ENCODE measurements at regions not wholly inside any gene's neighbourhood (a gene's known extent, or its start where the extent isn't known, plus 50 kb on each side); places are given as distances from the start of the nearest gene placed in this dataset.
"Not testable (repeated sequence)": the region's sequence is repeated elsewhere in the genome, so short reads cannot be mapped to it uniquely, and the experiment has no call there.

- DNase-seq = not testable (repeated sequence)
These were observed 155.3 kb downstream of the TMEM121 start for GRCh38 chr14:105681606-105682185.

DNA sequence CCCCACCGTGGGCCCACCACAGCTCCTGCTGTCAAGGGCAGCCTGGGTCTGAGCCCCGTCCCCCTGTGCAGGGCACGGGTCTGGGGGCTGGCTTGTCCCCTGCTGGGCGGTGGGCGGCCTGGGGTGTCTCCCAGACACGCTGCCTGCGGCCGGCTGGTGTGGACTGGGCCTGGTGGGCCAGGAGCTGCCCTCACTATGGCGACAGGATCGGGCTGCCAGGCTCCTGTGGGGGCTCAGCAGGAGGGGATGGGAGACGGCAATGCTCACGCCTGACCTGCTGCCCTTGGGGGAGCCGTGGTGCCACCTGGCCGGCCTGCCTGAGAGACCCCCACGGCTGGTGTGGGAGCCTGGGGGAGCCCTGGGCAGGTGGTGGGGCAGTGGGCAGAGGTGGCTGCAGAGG is 156.1 kb downstream of the TMEM121 start:
- DNase-seq = not testable (repeated sequence)

DNA sequence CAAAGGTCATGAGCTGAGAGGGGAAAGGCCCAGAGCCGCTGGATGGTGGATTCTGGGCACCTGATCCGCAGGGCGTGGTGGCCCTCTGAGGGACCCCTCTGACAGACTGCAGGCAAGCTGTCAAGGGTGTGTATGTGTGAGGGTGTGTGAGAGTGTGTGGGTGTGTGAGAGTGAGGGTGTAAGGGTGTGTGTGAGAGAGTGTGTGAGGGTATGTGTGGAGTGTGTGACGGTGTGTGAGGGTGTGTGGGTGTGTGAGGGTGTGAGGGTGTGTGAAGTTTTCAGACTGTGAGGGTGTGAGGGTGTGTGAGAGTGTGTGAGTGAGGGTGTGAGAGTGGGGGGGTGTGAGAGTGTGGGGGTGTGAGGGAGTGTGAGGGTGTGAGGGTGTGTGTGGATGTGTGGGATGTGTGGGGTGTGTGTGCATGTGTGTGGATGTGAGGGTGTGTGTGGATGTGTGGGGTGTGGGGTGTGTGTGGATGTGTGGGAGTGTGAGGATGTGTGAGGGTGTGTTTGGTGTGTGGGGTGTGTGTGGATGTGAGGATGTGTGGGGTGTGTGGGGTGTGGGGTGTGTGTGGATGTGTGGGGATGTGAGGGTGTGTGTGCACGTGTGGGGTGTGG is 156.7 kb downstream of the TMEM121 start:
- DNase-seq = no peak

- not testable (repeated sequence) for DNase-seq
These were observed 157.7 kb downstream of the TMEM121 start for GRCh38 chr14:105684056-105684455.

GRCh38 chr14:105684597-105684996 is 158.2 kb downstream of the TMEM121 start:
- not testable (repeated sequence) for DNase-seq

- DNase-seq = no peak
These were observed 158.6 kb downstream of the TMEM121 start for GRCh38 chr14:105685003-105685402.

DNA sequence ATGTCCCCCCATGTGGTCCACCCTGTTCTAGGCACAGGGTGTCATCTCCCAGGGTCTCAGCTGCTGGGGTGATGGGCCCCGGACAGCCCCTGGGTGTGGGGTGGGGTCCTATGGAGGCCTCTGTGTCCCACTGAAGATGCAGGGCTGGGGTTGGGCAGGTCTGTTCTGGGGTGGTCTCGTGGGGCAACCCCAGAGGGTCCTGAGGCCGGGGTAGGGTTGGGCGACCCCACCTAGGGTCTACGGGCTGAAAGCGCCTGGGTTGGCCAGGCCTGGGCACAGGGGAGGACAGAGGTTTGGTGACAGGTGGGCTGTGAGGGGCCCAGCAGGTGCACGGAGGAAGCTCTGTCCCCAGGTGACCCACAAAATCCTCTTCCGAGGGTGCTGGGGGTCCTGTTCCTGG is 159.2 kb downstream of the TMEM121 start:
- not testable (repeated sequence) for DNase-seq

DNA sequence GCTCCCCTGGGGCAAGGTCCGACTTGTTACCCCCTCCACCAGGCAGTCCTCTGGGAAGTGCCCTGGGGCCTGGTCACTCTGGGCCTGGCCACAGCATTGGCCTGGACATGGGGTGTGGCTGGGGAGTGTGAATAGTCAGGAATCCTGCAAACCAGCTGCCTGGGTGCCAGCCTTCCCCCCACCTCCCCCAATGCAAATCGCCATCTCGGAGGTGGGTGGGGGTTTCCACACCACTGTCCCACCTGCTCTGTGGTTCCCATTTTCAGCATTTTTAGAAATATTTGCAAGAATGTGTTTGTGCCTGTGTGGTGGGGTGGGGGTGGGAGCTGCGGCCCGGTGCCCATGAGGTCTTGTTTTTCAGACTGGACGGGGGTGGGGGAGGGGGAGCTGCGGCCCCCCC is 159.7 kb downstream of the TMEM121 start:
- DNase-seq = not testable (repeated sequence)

GRCh38 chr14:105686462-105687170 is 160.2 kb downstream of the TMEM121 start:
- DNase-seq = not testable (repeated sequence)

GRCh38 chr14:105687171-105688022 is 161.0 kb downstream of the TMEM121 start:
- DNase-seq = not testable (repeated sequence)

- DNase-seq = not testable (repeated sequence)
These were observed 161.6 kb downstream of the TMEM121 start for GRCh38 chr14:105688023-105688351.

- not testable (repeated sequence) for DNase-seq
These were observed 162.4 kb downstream of the TMEM121 start for GRCh38 chr14:105688664-105689221.

DNA sequence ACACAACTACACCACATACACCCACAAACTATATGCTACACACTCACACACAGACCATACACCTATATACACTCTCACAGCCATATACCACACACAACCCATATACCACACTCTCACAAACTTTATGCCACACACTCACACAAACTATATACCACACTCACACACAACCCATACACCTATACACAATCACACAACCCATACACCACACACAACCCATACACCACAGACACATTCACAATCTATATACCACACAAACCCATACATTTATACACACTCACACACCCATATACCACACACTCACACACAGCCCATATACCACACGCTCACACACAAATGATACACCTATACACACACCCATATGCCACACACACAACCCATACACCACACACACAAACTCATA is 163.3 kb downstream of the TMEM121 start:
- DNase-seq = no peak

GRCh38 chr14:105690671-105691070 is 164.3 kb downstream of the TMEM121 start:
- no peak for DNase-seq

- DNase-seq = peak; percentile 17
These were observed 165.1 kb downstream of the TMEM121 start for GRCh38 chr14:105691321-105692109.

DNA sequence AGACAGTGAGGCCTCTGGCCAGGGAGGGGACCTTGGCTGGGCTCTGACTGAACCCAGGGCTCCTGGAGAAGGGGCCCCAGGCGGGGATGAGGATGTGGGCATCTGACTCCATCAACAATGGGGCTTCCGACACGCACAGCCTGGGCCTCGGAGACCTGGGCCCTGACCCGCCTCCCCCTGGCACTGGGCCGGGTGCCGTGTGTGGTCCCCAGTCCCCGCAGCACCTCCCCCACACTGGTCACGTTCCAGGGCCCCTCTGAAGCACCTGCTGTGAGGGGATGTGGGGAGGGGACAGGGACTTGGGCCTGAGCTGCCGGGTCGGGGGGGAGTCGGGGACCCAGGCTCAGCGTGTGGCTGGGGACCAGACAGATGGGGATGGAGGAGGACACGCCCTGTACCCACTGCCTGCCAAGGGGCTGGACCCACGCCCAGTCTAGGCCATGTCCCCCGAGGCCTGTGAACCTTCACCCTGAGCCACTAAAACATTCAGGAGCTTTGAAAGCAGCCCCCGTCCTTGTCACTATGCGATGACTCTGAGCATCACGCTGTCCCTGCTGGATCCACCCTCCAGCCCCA is 165.8 kb downstream of the TMEM121 start:
- not testable (repeated sequence) for DNase-seq

GRCh38 chr14:105694961-105695360 is 168.6 kb downstream of the TMEM121 start:
- DNase-seq = no peak

DNA sequence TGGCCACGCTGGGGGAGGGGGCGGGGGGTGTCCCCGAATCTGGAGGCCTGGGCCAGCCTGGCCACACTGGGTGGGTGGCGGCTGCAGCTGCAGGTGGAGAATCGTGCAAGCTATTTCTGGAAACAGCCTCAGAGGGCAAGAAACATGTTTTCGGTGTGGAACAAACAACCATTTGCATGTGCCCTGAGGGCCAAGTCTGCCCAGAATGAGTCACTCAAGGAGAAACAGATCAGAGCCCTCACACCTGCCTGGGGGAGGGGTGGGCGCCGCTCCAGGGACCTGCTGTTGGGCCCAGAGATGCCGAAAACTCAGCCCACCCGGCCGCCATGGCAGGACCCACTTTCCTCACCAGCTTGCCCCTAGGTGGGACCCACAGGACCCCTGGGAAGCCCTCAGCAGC is 170.0 kb downstream of the TMEM121 start:
- DNase-seq = not testable (repeated sequence)

GRCh38 chr14:105697414-105697813 is 171.0 kb downstream of the TMEM121 start:
- DNase-seq = not testable (repeated sequence)

DNA sequence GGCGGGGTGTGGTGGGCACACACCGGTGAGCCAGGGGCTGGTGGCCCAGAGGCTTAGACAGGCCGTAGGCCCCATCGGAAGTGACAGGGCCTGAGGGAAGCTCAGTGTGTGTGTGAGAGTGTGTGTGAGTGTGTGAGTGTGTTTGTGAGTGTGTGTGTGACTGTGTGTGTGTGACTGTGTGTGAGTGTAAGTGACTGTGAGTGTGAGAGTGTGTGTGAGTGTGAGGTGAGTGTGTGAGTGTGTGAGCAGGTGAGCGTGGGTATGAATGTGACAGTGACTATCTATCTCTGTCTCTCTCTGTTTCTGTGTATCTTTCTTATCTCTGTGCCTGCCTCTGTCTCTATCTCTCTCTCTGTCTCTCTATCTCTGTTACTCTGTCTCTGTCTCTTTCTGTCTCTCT is 171.6 kb downstream of the TMEM121 start:
- DNase-seq = not testable (repeated sequence)

DNA sequence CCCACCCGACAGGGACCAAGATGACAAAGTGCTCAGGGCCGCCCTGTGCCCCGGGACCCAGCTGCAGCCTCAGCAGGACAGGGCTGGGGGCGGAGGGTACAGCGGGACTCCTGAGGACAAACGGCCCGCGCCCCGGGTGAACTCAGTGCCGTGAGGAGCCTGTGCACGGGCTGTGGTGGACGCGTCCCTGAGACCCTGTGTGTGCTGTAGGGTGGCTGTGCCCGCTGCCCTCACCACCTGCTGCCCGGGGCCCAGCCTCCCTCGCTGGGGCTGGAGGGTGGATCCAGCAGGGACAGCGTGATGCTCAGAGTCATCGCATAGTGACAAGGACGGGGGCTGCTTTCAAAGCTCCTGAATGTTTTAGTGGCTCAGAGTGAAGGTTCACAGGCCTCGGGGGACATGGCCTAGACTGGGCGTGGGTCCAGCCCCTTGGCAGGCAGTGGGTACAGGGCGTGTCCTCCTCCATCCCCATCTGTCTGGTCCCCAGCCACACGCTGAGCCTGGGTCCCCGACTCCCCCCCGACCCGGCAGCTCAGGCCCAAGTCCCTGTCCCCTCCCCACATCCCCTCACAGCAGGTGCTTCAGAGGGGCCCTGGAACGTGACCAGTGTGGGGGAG is 172.7 kb downstream of the TMEM121 start:
- not testable (repeated sequence) for DNase-seq

All from NCI-H2171 (cell line).